WERI-Rb-1 (cell line): ENCODE measurements at regions not wholly inside any gene's neighbourhood (a gene's known extent, or its start where the extent isn't known, plus 50 kb on each side); places are given as distances from the start of the nearest gene placed in this dataset.

Experiments used
- DNase-seq: peaks from one replicate; pipeline ENCODE4 v3.0.0-alpha.2; 2020
- H3K27ac ChIP-seq: fragments of 250-450 bp; sonication (Bioruptor Pico); 2 replicates; pipeline ENCODE4 v1.5.1; 2020; ENCODE audit warnings: mild to moderate bottlenecking, moderate library complexity
- H3K27me3 ChIP-seq: fragments of 250-450 bp; sonication (Bioruptor Pico); 2 replicates; pipeline ENCODE4 v1.5.1; 2021; ENCODE audit warnings: mild to moderate bottlenecking, low read depth, moderate library complexity; ENCODE audit not compliant: insufficient read depth, severe bottlenecking
- H3K36me3 ChIP-seq: fragments of 250-450 bp; sonication (Bioruptor Pico); 2 replicates; pipeline ENCODE4 v1.5.1; 2020; ENCODE audit warnings: mild to moderate bottlenecking, moderate library complexity
- H3K4me3 ChIP-seq: 2 replicates; pipeline ENCODE4 v1.5.1; 2011; ENCODE audit warnings: low read depth, mild to moderate bottlenecking, control low read depth, low read length
- H3K9me3 ChIP-seq: fragments of 250-450 bp; sonication (Bioruptor Pico); 2 replicates; pipeline ENCODE4 v1.5.1; 2021; ENCODE audit warnings: mild to moderate bottlenecking, moderate library complexity; ENCODE audit not compliant: severe bottlenecking
- TF ChIP-seq, protein P1 (sequence below): IDR thresholded peaks from 2 replicates; pipeline ENCODE4 v1.5.1; 2011; ENCODE audit warnings: low read depth, mild to moderate bottlenecking, control low read depth, inconsistent platforms, low read length

DNA sequence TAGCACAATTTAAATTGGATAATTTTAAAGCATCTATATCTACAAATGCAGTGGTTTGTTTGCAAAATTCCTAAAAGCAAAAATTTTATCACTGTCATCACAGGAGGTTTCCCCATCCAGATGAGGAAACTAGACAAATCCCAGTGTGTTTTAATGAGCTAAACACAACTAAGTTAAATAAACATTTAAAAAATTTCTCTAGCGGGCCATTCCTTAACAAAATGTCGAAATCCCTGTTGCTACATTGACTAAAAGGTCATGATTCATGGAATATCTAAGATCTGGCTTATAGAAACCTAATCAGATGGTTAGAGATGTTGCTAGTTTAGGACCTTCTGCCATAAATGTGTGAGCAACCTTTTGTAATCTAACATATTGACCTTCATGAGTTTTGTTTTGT lies 107.3 kb upstream of the BDNF start:
- H3K27ac ChIP-seq: no peak overlapping the region
- H3K4me3 ChIP-seq: no peak overlapping the region
- no peaks in the 10 kb centered on the region for H3K9me3 ChIP-seq
- no peaks in the 10 kb centered on the region for H3K36me3 ChIP-seq
- H3K27me3 ChIP-seq: no peaks in the 10 kb centered on the region
- TF ChIP-seq, protein P1, sequence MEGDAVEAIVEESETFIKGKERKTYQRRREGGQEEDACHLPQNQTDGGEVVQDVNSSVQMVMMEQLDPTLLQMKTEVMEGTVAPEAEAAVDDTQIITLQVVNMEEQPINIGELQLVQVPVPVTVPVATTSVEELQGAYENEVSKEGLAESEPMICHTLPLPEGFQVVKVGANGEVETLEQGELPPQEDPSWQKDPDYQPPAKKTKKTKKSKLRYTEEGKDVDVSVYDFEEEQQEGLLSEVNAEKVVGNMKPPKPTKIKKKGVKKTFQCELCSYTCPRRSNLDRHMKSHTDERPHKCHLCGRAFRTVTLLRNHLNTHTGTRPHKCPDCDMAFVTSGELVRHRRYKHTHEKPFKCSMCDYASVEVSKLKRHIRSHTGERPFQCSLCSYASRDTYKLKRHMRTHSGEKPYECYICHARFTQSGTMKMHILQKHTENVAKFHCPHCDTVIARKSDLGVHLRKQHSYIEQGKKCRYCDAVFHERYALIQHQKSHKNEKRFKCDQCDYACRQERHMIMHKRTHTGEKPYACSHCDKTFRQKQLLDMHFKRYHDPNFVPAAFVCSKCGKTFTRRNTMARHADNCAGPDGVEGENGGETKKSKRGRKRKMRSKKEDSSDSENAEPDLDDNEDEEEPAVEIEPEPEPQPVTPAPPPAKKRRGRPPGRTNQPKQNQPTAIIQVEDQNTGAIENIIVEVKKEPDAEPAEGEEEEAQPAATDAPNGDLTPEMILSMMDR: no peak
- DNase-seq: no peak

DNA sequence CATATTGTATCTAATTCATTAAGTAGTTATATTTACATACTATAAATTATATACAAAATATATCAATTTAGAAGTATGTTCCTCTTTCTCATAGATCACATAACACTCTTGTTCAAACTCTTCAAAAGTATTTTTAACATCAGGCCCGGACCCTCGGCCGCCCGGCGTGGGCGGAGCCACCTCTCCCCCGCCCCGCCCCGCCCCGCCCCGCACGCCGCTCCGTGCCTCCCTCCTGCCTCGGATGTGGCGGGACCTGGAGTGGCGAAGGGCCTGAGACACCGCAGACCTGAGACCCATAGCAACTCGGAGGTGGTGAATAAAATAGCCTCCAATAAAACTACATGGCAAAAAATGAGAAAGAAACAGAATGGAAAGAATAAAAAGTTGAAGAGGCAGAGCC lies 105.9 kb upstream of the BDNF start:
- Histone ChIP-seq H3K36me3 (no peaks in the 10 kb centered on the region), H3K9me3 (no peaks in the 10 kb centered on the region), H3K27me3 (no peaks in the 10 kb centered on the region), H3K27ac (no peak overlapping the region), H3K4me3 (no peak overlapping the region)
- no peak for DNase-seq
- TF ChIP-seq, protein P1: no peak

DNA sequence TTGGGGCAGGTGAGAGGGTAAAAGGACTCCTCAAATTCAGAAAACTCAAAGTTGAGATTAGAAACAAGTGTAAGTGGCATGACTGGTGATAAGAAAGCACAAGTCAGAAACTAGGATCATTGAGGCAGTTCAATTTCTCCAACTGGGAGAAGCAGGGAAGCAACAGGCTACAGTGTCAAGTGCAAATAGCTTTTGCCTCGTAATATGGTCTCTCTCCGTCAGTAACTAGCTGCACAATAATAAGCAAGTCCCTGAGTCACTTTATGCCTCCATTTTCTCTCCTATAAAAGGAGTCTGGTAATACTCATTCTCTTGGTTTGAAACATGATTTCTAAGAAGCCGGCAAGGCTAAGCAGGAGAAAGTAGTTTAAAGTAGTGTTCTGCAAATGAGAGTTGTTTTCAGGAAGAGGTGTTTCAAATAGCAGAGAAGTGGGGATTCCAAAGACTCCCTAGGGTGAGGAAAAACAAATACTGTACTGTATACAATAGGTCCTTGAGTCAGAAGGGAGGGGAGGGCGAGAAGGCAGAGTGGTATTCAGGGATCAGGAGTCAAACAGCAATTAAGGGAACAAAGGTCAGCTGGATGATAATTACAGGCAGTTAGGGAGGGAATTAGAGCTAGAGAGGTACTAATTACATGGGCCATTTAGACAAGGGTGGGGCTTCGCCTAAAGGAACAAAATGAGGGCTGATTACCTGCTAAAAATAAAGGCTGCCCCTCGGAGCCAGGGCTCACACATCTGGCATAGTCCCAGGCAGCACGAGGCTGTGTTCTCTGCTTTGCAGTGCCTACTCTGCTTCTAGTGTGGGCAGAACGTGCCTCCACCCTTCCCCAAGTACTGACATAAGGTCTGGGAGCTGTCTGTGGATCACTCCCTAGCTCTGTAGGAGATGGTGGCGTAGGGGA lies 96.0 kb upstream of the BDNF start:
- H3K4me3 ChIP-seq: no peak overlapping the region

DNA sequence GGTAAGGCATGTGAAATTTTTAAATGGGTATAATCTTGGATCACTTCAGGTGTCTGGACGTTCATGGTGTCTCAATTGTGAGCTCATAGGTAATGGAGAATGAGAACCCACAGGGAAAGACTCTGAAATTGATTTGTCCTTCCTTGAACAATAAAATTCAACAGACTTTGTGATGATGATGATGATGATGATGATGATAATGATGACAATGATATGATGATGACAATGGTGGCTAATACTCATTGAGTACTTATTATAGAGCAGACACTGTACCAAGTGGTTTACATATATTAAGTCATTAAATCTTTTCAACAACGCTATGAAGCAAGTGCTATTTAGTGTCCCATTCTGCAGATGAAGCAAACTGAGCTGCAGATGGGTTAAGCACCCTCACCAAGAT lies 86.6 kb upstream of the BDNF start:
- DNase-seq: no peak
- Histone ChIP-seq H3K27me3 (no peaks in the 10 kb centered on the region), H3K27ac (no peak overlapping the region), H3K4me3 (no peak overlapping the region), H3K36me3 (no peaks in the 10 kb centered on the region), H3K9me3 (no peaks in the 10 kb centered on the region)
- TF ChIP-seq, protein P1: no peak

More for the DNA sequence above, 96.0 kb upstream of the BDNF start:
- no peaks in the 10 kb centered on the region for H3K36me3 ChIP-seq
- H3K27me3 ChIP-seq: no peaks in the 10 kb centered on the region
- TF ChIP-seq, protein P1: no peak
- H3K9me3 ChIP-seq: no peaks in the 10 kb centered on the region
- DNase-seq: no peak
- no peak overlapping the region for H3K27ac ChIP-seq

DNA sequence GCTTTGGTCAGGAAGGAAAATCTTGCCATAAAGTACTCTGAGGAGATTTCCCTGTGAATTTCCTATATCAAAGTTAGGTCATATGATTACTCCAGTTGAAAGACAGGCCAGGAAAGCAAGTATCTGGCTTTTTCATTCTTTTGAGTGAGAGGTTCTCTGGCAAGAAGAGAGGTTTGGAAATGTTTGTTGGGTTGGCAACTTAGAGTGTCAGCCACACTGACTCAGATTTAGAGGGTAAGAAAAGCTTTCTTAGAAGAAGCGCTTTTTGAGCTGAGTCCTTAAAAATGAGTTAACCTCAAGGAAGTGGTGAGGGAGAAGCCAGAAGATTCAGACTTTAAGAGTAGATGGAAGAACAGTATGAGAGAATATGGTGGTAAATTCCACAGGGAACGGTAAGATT lies 86.1 kb upstream of the BDNF start:
- Histone ChIP-seq H3K36me3 (no peaks in the 10 kb centered on the region), H3K27ac (no peak overlapping the region), H3K4me3 (no peak overlapping the region), H3K27me3 (no peaks in the 10 kb centered on the region), H3K9me3 (no peaks in the 10 kb centered on the region)
- DNase-seq: no peak
- TF ChIP-seq, protein P1: no peak
